Stimulated activated CD4-positive, alpha-beta T cell treated with anti-CD3 and anti-CD28 coated beads, Interleukin-1b, Interleukin-23, amount 100 ng/mL, for 48 hours (primary cell): ENCODE measurements at regions not wholly inside any gene's neighbourhood (a gene's known extent, or its start where the extent isn't known, plus 50 kb on each side); places are given as distances from the start of the nearest gene placed in this dataset.

Experiments
- DNase-seq: peaks from one replicate; pipeline ENCODE4 v3.0.0-alpha.2; 2020

- no peak for DNase-seq
Observed at GRCh38 chr13:22106058-22106457, 435.2 kb downstream of the FGF9 start.

DNA sequence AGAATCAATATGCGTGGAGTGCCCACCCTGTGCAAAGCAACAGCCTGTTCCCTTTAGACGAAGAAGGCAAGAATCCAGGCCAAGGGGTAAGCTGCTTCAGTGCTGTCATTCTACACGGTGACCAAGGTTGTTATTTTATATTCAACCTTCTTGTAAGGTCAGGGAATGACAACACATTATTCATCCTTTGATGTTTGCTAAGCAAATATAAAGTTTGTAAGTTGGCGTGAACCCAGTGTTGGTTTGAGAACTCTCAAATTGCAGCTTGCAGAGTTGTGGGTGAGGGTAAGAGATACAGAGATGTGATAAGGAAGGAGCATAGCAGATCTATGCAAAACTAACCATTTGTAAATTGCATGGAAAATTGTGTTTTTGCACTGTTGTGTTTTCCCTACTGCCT lies 436.7 kb downstream of the FGF9 start:
- DNase-seq, result no peak

DNA sequence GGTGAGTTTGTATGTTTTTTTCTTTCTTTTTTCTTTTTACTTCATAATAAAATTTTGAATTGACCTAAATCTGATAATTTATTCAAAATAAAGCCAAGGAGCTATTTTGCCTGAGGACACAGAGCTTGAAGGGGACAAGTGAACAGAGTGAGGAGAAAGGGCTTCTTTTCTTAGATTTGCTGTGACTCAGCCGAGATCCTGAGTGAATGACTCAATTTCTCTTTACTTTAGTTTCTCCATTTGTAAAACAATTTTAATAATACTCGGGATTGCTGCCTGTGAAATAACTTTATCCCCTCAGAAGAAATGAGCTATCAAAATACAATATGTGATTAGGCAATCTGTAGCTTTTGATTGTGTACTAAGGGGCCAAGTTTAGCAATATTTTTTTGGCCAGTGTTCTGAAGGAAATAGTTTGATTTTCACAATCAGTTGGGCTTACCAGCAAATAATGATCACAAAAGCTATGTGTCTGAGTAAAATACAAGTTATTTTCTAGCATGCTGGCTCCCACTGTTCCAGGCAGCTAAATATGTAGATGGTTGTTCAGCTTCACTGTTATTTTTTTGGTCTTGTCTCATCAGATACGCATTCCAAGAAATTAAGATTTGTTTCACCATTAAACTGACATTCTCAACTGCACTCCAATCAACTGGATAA lies 437.5 kb downstream of the FGF9 start:
- no peak for DNase-seq

- DNase-seq, result no peak
Observed at GRCh38 chr13:22108979-22109378, 438.1 kb downstream of the FGF9 start.

GRCh38 chr13:22110368-22110767 lies 439.5 kb downstream of the FGF9 start:
- no peak for DNase-seq

DNA sequence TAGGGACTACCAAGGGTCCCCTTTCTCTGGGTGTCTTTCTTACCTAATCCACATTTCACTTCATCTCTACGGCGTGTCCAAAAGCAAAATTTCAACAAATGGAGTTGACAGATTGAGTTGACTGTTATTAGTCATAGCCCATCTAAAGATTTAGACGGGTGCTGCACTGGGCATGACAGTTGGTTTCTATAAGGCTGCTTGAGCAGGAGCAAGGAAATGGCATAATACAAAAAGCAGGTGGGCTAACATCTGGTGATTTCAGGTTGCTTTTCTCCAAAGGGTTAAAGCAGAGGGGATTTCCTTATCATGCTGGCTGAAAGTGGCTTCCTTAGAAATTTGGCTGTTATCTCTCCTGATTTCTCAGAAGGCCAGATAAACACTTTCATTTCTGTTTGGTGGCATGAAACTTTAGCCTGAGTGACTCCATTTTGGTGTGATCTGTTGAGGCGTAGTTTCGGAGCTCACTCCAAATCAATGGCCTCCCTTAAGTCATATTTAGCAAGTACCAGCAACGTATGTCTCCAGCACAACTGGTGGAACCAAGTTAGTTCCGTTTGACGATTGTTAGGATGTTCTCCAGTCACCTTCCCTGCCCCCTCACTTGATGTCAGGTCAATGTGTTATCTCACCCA lies 440.4 kb downstream of the FGF9 start:
- DNase-seq, result no peak

DNA sequence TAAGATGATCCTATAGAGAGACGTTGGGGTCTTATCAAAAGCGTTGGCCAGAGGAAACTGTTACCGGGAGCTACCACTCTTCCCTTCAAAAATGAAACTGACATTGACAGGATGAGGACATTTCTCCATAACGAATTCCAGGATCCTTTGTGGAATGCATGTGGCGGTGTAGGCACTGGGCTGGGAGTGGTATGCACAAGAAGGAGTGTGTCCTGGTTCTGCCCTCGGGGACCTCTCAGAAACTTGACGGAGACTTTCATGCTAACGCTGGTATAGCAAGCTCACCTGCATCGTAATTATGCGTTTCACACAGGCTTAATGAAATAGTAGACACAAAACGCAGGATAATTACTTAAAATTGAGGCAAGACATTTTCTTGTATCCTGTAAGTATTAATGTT lies 441.1 kb downstream of the FGF9 start:
- no peak for DNase-seq

DNA sequence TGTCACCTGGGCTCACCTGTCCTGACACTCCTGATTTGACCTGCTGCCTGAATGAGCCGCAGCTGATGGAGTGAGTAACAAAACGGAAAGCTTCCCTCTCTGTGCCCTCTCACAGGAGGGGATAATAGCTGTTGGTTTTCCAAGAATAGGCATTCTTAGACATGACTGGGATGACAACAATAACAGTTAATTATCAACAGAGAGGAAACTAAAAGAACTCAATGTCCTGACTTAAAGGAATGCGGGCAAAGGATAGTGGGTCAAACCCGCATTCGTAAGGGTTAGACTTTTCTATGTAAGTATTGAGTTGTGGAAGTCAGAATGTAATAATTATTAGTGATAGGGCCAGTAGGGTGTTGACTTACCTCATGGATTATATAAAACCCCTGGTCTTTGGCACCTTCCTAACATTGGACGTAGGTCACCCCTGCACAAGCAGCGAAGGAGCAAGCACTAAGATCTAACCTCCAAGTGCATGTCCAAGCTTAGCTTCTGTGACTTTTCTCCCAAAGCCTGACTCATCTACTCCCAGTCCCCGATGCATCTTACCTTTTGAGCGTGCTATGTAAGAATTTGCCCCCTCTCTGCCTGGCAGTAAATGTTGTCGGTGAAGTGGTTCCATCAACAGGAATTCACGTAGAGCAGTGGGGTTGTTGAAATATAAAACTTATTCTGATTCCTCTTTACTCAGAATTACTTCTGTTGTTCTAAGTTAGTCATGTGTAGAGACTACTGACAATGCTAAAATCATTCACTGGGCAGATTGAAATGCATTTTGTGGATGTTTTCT lies 442.3 kb downstream of the FGF9 start:
- no peak for DNase-seq

DNA sequence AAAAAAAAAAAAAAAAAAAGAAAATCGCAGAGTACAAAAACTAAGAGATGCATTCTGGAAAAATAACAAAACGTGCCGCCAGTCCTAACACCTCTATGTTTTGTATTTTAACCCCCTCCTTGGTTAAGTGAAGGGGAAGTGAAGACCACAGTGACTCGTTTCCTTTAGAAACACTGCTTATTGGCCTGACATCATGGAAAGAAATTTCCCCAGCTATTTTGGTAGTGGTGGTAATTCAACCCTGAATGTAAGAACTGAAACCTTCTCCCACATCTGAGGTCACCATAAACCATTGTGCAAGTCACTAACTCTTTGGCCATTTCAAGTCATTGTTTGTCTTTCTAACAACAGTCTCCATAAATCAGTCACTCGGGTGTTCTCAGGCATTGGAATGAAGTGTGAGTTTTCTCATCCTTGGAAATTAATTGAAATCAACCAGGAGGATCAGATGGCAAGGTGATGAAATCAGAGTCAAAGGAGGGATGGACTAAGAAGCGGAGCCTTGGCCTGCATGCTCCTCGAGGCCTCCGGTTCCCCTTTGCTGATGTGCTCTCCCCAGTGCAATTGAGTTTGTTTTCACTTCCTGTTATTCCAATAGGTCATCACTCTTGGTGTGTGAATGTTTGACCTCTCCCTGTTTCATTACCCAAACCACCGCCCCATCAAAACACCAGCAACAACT lies 443.9 kb downstream of the FGF9 start:
- no peak for DNase-seq

DNA sequence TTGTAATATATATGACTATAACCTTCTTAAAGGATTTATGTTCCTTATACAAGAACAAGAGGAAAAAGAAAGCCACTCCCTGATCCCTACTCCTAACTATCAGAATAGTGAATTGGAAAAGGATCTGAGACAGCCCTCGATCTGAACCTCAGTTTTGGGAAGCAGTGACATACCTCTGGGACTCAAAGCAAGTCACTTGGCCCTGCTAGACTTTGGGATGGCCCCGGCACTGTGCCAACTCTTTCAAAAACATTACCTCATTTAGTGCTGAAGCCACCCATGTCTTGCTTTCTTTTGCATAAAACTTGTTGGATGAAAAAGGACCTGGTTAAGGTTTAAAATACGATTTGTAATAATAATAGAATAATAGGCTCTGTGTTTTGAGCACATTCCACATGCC lies 447.3 kb downstream of the FGF9 start:
- no peak for DNase-seq

GRCh38 chr13:22120646-22121045 lies 449.8 kb downstream of the FGF9 start:
- no peak for DNase-seq

DNA sequence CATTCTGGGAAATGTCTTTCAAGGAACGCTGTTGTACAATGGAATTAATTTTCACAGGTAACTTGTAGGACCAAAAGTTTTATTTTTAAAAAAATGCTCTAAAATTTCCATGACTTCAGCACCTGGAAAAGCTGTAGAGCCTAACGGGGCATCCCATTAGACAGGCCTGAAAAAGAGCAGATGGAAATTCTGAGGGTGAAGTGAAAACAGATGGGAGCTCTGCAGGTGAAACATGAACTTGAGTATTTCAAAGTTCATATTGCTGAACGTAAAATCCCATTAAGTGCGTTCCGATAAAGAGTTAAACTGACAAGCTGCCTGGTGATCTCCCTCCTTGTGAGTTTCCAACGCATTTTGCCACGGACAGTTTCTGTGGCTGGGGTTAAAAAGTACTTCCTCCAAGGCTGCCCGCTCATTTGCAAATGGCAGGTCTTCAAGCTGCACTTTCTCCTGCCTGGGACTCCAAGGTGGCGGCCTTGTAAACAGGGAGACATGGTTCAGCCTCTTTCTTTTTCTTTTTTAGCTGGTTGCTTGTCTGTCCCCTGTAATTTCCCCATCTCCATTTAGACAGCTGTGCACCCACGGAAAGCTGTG lies 450.4 kb downstream of the FGF9 start:
- DNase-seq, result no peak

GRCh38 chr13:22126433-22127021 lies 455.7 kb downstream of the FGF9 start:
- no peak for DNase-seq

- no peak for DNase-seq
Observed at GRCh38 chr13:22127277-22128164, 456.6 kb downstream of the FGF9 start.

DNA sequence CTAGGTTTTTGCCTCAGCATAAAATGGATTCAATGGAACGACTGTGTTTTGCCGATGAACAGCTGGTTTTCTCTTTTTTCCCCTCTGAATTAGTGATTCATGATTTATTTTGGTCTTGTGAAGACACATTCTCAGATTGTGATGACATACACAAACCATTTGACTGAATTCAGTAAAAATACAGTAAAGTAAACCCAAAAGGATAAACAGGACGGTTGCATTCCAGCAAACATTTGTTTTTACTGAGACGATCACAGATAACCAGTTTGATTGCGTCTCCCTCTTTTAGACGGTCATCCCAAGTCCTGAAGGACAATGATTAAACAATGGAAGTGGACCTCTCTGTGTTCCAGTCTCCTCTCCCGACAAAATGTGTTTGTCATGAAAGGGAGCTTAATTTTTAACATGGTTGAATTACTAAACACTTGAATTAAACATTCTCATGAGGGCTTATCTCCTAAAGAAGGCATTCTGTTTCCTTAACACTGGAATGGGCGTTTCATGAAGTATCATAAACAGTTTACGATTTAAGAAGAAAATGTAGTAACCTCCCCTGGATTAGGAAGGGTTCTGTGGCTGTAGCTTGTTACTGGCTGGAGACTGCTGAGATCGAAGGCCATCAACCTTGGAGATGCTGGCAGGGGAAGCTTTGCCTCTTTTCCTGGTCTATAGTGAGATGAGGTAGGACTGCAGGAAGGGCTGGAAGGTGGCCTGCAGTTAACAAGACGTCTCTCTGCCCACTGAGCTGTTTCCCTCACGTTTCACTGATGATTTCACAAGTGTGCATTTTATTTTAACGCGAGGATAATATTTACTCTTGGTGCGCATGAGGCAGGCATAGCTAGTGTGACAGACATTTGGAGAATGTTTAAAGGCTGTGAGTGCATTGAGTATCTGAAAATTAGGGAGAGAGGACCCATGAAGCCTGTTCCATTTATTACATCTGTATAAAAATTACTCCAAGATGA lies 457.9 kb downstream of the FGF9 start:
- DNase-seq, result no peak

DNA sequence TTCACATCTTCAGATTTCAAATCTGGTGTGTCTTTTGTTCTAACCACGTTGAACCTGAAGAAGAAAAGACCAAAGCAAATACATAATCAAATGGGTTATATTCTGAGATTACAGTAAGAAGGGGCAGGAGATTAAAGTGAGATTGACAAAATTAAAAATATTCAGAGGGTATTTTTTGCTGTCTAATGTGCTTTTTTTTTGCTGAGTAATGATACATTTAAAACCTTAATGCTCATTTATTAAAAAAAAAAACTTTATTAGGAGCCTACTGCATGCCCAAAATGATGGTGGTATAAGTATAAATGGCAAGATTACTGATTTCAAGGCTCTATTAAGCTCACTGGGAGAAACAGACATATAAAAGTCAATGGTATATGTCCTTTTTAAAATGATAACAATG lies 459.4 kb downstream of the FGF9 start:
- DNase-seq, result no peak

GRCh38 chr13:22134261-22134660 lies 463.4 kb downstream of the FGF9 start:
- DNase-seq, result no peak

GRCh38 chr13:22135446-22135845 lies 464.6 kb downstream of the FGF9 start:
- DNase-seq, result no peak

GRCh38 chr13:22137361-22138050 lies 466.6 kb downstream of the FGF9 start:
- no peak for DNase-seq

DNA sequence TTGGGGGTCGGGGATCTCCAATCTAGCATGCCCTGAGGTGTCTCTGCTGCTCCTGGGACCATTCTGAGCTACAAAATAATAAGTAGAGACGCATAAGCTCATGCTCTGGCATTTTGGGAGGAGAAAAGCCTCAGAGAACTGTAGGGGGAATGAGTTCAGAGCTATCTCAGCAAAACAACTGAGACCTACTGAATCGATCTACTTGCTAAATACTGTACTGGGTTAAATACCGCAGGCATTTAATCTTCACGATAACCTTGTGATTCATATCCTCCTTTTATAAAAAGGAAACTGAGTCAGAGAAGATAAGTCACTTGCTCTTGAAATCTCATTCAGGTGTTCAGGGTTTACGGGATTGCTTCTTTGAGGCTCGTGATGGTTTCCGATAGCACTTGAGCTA lies 468.1 kb downstream of the FGF9 start:
- no peak for DNase-seq
